ENCODE measurements at regions not wholly inside any gene's neighbourhood (a gene's known extent, or its start where the extent isn't known, plus 50 kb on each side); places are given as distances from the start of the nearest gene placed in this dataset.
"Not testable (repeated sequence)": the region's sequence is repeated elsewhere in the genome, so short reads cannot be mapped to it uniquely, and the experiment has no call there.

- no peak for DNase-seq (ENCODE audit: low read depth in 2 of 2)
Observed at GRCh38 chr3:5473471-5473870, 286.0 kb downstream of the EDEM1 start.

GRCh38 chr3:5476403-5476802 is 288.9 kb downstream of the EDEM1 start:
- no peak for DNase-seq (ENCODE audit: low read depth in 2 of 2)

- DNase-seq (ENCODE audit: low read depth in 2 of 2): no peak
Observed at GRCh38 chr3:5479229-5479799, 291.8 kb downstream of the EDEM1 start.

- no peak for DNase-seq (ENCODE audit: low read depth in 2 of 2)
Observed at GRCh38 chr3:5480190-5480589, 292.7 kb downstream of the EDEM1 start.

DNA sequence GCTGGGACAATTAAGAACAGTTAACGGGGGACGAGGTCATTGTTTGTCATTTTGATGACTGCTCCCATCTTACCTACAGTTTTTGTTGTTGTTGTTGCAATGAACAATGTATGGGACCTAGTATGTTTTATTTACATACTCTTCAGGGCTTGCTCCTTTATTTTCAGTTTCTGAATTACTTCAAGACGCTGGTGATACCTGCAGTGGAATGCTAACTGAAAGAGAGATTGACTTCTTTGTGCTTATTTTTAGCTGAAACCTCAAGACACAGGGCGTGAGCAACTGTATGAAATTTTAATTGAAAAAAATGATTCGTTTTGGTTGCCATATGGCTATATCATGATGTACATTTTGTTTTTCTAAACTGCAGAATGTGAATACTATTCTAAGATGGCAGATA is 297.9 kb downstream of the EDEM1 start:
- no peak for DNase-seq (ENCODE audit: low read depth in 2 of 2)

- DNase-seq (ENCODE audit: low read depth in 2 of 2): no peak
Observed at GRCh38 chr3:5488771-5489170, 301.3 kb downstream of the EDEM1 start.

GRCh38 chr3:5489536-5489935 is 302.0 kb downstream of the EDEM1 start:
- DNase-seq (ENCODE audit: low read depth in 2 of 2): no peak

- no peak for DNase-seq (ENCODE audit: low read depth in 2 of 2)
Observed at GRCh38 chr3:5494905-5495519, 307.5 kb downstream of the EDEM1 start.

DNA sequence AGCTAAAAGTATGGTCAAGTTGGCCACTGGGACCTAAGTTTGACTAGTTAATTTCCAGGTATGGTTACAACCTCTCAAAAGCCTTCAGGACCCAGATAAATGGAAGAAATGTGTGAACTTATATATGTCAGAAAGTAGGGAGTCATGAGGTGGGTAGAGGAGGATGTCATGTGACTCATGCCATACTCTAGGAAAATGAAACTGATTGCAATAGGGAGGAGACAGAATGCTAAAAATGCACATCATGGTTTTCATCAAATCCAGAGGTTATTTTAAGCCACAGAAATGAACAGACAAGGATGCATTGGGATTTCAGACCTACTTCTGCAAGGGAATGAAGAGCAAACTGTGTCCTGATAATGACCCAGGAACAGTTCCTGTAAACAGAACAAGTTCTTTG is 310.0 kb downstream of the EDEM1 start:
- DNase-seq (ENCODE audit: low read depth in 2 of 2): no peak

- DNase-seq (ENCODE audit: low read depth in 2 of 2): no peak
Observed at GRCh38 chr3:5498981-5499380, 311.5 kb downstream of the EDEM1 start.

- no peak for DNase-seq (ENCODE audit: low read depth in 2 of 2)
Observed at GRCh38 chr3:5499404-5499803, 311.9 kb downstream of the EDEM1 start.

DNA sequence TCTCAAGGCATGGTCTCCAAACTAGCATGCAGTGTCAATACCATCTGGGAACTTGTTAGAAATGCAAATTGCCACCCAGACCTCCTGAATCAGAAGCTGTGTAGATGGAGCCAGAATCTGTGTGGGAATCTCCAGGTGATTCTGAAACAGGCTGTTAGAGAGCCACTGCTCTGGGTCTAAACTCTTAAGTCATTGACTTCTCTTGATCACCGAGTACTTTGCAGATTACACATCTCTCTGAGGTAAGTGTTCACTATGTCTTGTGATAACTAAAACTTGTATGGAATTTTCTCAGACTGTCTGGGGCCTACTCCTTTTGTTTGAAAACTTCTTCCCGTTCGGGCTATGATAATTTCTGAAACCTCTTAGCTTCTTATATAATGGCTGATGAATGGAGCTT is 315.6 kb downstream of the EDEM1 start:
- DNase-seq (ENCODE audit: low read depth in 2 of 2): no peak

- DNase-seq (ENCODE audit: low read depth in 2 of 2): no peak
Observed at GRCh38 chr3:5504135-5504534, 316.6 kb downstream of the EDEM1 start.

- no peak for DNase-seq (ENCODE audit: low read depth in 2 of 2)
Observed at GRCh38 chr3:5505163-5505562, 317.7 kb downstream of the EDEM1 start.

DNA sequence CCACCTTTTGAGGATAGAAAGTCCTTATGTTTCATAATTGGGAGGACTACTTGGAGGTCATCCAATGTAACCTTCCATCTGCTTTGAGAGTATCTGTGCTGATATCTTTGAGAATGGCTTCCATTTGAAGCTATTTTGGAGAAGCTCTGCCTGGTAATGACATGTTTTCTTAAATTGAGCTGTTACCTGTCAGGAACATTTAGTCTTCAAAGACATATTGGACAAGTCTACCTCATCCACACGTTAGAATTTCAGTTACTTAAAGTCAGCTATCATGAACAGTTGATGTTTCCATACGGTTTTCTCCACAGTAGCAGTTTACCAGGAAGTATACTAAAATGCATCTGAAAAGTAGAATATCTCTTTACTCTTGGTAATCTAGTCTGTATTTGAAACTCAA is 318.5 kb downstream of the EDEM1 start:
- DNase-seq (ENCODE audit: low read depth in 2 of 2): no peak

DNA sequence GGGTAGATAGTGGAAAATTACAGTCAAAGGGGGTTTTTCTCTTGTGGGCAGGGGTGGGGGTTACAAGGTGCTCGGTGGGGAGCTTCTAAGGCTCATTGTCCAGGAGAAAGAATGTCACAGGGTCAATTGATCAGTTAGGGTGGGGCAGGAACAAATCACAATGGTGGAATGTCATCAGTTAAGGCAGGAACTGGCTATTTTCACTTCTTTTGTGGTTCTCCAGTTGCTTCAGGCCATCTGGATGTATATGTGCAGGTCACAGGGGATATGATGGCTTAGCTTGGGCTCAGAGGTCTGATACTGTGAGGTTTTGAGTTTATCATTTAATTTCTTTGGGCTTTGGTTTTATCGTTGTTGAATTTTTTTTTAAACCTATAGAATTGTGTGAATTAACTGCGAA is 321.4 kb downstream of the EDEM1 start:
- not testable (repeated sequence) for DNase-seq (ENCODE audit: low read depth in 2 of 2)

DNA sequence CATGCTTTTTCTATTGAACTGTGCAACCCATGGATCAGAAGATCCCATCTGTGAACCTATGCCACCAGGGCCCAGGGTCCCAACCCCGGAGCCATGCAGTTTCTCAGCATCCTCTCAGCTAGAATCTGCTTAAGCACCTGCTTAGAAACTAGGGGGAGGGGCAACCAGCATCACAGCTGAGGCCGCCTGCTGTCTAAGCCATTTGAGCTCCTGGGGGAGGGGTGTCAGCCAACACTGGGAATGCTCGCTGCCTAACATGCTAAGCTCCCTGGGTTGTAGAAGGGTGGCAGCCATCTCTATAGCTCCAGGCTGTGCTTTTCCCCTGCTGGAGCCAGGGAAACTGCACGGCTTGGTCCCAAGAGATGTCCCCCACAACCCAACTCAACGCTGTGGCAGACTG is 322.8 kb downstream of the EDEM1 start:
- no peak for DNase-seq (ENCODE audit: low read depth in 2 of 2)

- no peak for DNase-seq (ENCODE audit: low read depth in 2 of 2)
Observed at GRCh38 chr3:5517921-5518320, 330.4 kb downstream of the EDEM1 start.

- no peak for DNase-seq (ENCODE audit: low read depth in 2 of 2)
Observed at GRCh38 chr3:5520237-5520636, 332.7 kb downstream of the EDEM1 start.

- no peak for DNase-seq (ENCODE audit: low read depth in 2 of 2)
Observed at GRCh38 chr3:5523125-5523524, 335.6 kb downstream of the EDEM1 start.

DNA sequence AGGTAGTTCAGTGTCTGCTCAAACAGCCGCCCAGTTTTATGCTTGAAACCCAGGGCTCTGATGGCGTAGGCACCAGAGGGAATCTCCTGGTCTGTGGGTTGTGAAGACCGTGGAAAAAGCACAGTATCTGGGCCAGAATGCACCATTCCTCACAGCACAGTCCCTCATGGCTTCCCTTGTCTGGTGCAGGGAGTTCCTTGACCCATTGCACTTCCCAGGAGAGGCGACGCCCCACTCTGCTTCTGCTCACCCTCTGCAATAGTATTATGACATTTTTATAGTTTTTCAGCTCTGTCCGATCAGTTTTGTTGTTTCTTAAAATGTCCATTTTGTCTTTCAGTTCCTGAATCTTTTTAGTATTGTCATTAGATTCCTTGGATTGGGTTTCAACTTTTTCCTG is 343.5 kb downstream of the EDEM1 start:
- DNase-seq (ENCODE audit: low read depth in 2 of 2): no peak

DNA sequence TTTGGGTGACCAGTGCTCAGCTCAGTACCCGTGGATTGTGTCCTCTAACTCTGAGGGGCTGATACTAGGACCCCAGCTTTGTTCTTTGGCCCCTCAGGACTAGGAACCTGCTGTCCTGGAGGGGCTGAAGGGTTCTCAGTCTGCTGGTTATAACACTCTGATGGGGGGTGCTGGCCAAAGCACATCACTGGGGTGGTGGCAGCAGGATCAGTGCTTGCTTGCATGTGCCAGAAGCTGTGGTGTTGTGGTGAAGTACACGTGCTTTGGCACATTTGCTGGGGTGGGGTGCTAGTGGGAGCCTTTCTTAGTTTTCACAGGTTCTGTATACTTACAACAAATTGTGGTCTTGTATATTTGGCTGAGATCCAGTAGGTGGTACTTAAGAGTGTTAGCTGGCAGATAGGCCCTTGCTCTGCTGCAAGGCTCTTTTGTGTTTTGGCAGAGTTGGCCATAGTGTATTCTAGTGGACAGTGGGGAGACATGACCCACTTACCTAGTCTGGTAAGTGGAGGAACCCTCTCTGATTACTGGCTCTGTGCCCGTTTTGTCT is 344.3 kb downstream of the EDEM1 start:
- no peak for DNase-seq (ENCODE audit: low read depth in 2 of 2)

DNA sequence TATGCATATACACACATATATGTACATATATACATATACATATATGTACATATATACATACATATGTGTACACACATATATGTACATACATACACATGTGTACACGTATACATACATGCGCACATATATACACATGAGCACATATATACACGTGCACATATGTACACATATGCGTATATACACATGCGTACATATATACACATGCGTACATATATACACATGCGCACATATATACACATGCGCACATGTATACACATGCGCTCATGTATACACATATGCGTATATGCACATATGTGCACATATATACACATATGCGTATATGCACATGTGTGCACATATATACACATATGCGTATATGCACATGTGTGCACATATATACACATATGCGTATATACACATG is 353.0 kb downstream of the EDEM1 start:
- DNase-seq (ENCODE audit: low read depth in 2 of 2): no peak

GRCh38 chr3:5542472-5542871 is 355.0 kb downstream of the EDEM1 start:
- DNase-seq (ENCODE audit: low read depth in 2 of 2): no peak

Data from stimulated activated CD8-positive, alpha-beta memory T cell treated with anti-CD3 and anti-CD28 coated beads, Interleukin-7, amount 100 ng/mL, for 1 hour (primary cell).